Hepatocyte (in vitro differentiated cells): ENCODE measurements at regions not wholly inside any gene's neighbourhood (a gene's known extent, or its start where the extent isn't known, plus 50 kb on each side); places are given as distances from the start of the nearest gene placed in this dataset.

Source experiments
- EZH2 ChIP-seq: fragments of 200-600 bp; sonication (generic); IDR thresholded peaks from 2 replicates; pipeline ENCODE4 v1.6.1; 2016; ENCODE audit warnings: antibody characterized with exemption, mild to moderate bottlenecking, borderline replicate concordance
- EZH2phosphoT487 ChIP-seq: fragments of 200-600 bp; sonication (generic); IDR thresholded peaks from one replicate; pipeline ENCODE4 v1.6.1; 2018; ENCODE audit warnings: antibody characterized with exemption, mild to moderate bottlenecking, low read depth, moderate library complexity; ENCODE audit not compliant: unreplicated experiment, severe bottlenecking
- TF ChIP-seq, protein P1 (sequence below): fragments of 200-600 bp; sonication (generic); IDR thresholded peaks from 2 replicates; pipeline ENCODE4 v1.5.1; 2016; ENCODE audit warnings: antibody characterized with exemption, mild to moderate bottlenecking; ENCODE audit not compliant: poor library complexity

DNA sequence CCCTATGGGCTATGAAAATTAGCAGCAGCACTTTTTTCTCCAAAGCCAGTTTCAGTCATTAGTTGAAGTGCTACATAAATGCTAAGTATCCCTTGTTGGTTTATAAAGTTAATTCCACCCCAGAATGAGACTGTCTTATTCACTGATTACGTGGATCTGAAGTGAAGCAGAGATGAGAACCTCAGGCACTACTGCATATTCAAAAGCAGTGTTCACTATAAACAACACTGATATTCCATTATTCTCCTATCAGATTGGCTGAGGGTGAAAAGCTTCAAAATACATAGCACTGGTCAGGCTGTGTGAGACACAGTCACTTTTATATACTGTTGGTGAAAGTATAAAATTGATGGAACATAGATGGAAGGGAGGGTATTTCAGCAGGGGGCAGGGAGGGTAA, 395.7 kb upstream of the RARB start:
- TF ChIP-seq, protein P1, sequence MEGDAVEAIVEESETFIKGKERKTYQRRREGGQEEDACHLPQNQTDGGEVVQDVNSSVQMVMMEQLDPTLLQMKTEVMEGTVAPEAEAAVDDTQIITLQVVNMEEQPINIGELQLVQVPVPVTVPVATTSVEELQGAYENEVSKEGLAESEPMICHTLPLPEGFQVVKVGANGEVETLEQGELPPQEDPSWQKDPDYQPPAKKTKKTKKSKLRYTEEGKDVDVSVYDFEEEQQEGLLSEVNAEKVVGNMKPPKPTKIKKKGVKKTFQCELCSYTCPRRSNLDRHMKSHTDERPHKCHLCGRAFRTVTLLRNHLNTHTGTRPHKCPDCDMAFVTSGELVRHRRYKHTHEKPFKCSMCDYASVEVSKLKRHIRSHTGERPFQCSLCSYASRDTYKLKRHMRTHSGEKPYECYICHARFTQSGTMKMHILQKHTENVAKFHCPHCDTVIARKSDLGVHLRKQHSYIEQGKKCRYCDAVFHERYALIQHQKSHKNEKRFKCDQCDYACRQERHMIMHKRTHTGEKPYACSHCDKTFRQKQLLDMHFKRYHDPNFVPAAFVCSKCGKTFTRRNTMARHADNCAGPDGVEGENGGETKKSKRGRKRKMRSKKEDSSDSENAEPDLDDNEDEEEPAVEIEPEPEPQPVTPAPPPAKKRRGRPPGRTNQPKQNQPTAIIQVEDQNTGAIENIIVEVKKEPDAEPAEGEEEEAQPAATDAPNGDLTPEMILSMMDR = no peak
- TF ChIP-seq EZH2 (no peak), EZH2phosphoT487 (no peak)
